H1 (cell line): ENCODE measurements at regions not wholly inside any gene's neighbourhood (a gene's known extent, or its start where the extent isn't known, plus 50 kb on each side); places are given as distances from the start of the nearest gene placed in this dataset.

Source experiments
- CTCF ChIA-PET: fragments of 300-600 bp; sonication (Branson Sonifier 250); formaldehyde crosslinking; loops from one replicate; lab custom pipeline; 2021; ENCODE audit not compliant: partially characterized antibody; lab: Charles Lee
- POLR2A ChIA-PET: fragments of 300-600 bp; sonication (Branson Sonifier 250); formaldehyde crosslinking; loops from one replicate; lab custom pipeline; 2021; ENCODE audit warnings: inconsistent platforms; ENCODE audit not compliant: partially characterized antibody; lab: Charles Lee
- DNase-seq, 2 experiments: peaks; one replicate each; pipeline versions ENCODE4 v3.0.0 to v3.0.0-alpha.2; 2010 to 2022; ENCODE audit warnings: low spot score in 2 of 2, low read depth in 1 of 2, mixed read lengths in 1 of 2
- FAIRE-seq: peaks from 2 replicates; lab custom pipeline; 2011; peaks lifted over from hg19 to GRCh38; lab: Jason Lieb, UNC
- H2AFZ ChIP-seq: 2 replicates; pipeline ENCODE4 v1.8.1; 2012; ENCODE audit warnings: low read length, inconsistent platforms
- H2AK5ac ChIP-seq: 2 replicates; pipeline ENCODE4 v1.6.1; 2013; ENCODE audit warnings: low read depth, low read length
- H2BK120ac ChIP-seq: replicated peaks from 2 replicates; pipeline ENCODE3; 2013; ENCODE audit warnings: low read depth, low read length, inconsistent platforms
- H2BK12ac ChIP-seq: 2 replicates; pipeline ENCODE4 v1.6.1; 2013; ENCODE audit warnings: low read depth, low read length
- H2BK15ac ChIP-seq: 2 replicates; pipeline ENCODE4 v1.6.1; 2013; ENCODE audit warnings: low read length
- H2BK20ac ChIP-seq: 2 replicates; pipeline ENCODE4 v1.6.1; 2013; ENCODE audit warnings: low read length
- H2BK5ac ChIP-seq: 2 replicates; pipeline ENCODE4 v1.6.1; 2013; ENCODE audit warnings: low read depth, low read length
- H3K14ac ChIP-seq: 2 replicates; pipeline ENCODE4 v1.6.1; 2013; ENCODE audit warnings: inconsistent platforms; ENCODE audit not compliant: insufficient read length
- H3K18ac ChIP-seq: 2 replicates; pipeline ENCODE4 v1.6.1; 2013; ENCODE audit warnings: low read length; ENCODE audit errors: extremely low read depth
- H3K23ac ChIP-seq: 2 replicates; pipeline ENCODE4 v1.6.1; 2013; ENCODE audit warnings: inconsistent platforms; ENCODE audit not compliant: insufficient read length
- H3K23me2 ChIP-seq: 2 replicates; pipeline ENCODE4 v1.6.1; 2013; ENCODE audit warnings: low read depth, low read length
- H3K27ac ChIP-seq: 2 replicates; pipeline ENCODE4 v1.6.1; 2011; ENCODE audit warnings: low read depth, low read length, inconsistent platforms
- H3K27me3 ChIP-seq, 4 experiments: replicated peaks in 1 of 4; 1 replicate in 1 of 4; 2 replicates in 3 of 4; pipeline versions ENCODE4 v1.6.1 to v1.8.1; 2011 to 2013; ENCODE audit warnings: low read length in 3 of 4, mild to moderate bottlenecking in 3 of 4, inconsistent platforms in 2 of 4, mixed read lengths in 2 of 4, moderate library complexity in 1 of 4; ENCODE audit not compliant: control insufficient read depth in 3 of 4, insufficient read depth in 3 of 4; ENCODE audit errors: extremely low read depth in 1 of 4
- H3K36me3 ChIP-seq, 4 experiments: 2 replicates each; pipeline versions ENCODE4 v1.6.1 to v1.8.1; 2011 to 2013; ENCODE audit warnings: mild to moderate bottlenecking in 4 of 4, low read length in 3 of 4, moderate library complexity in 2 of 4, control low read depth in 1 of 4, inconsistent platforms in 1 of 4; ENCODE audit not compliant: insufficient read depth in 4 of 4, control insufficient read depth in 2 of 4
- H3K4ac ChIP-seq: replicated peaks from 2 replicates; pipeline ENCODE3; 2013; ENCODE audit warnings: low read length, low read depth, mixed read lengths, inconsistent platforms; ENCODE audit not compliant: insufficient read length
- H3K4me1 ChIP-seq, 4 experiments: replicated peaks in 1 of 4; 1 replicate in 1 of 4; 2 replicates in 3 of 4; pipeline versions ENCODE4 v1.6.1 to v1.8.1; 2011 to 2013; ENCODE audit warnings: low read length in 3 of 4, inconsistent platforms in 2 of 4, mixed read lengths in 1 of 4; ENCODE audit not compliant: insufficient read depth in 4 of 4, control insufficient read depth in 3 of 4
- H3K4me2 ChIP-seq, 2 experiments: 2 replicates each; pipeline versions ENCODE4 v1.6.1 to v1.8.1; 2011 to 2013; ENCODE audit warnings: low read depth in 2 of 2, low read length in 2 of 2, control low read depth in 1 of 2, inconsistent platforms in 1 of 2, mild to moderate bottlenecking in 1 of 2; ENCODE audit not compliant: insufficient read depth in 1 of 2
- H3K4me3 ChIP-seq, 4 experiments: fragments of 200-600, 300-600 bp in 1 of 4; sonication (generic), shearing (Covaris generic), sonication (Bioruptor Twin) in 1 of 4; 2 replicates each; pipeline versions ENCODE4 v1.5.1 to v1.8.1; 2011 to 2016; ENCODE audit warnings: low read length in 4 of 4, low read depth in 3 of 4, control low read depth in 2 of 4, inconsistent platforms in 2 of 4, mild to moderate bottlenecking in 2 of 4, mixed read lengths in 1 of 4, moderate library complexity in 1 of 4; ENCODE audit not compliant: insufficient read depth in 2 of 4; ENCODE audit errors: extremely low read depth in 1 of 4
- H3K56ac ChIP-seq: replicated peaks from 2 replicates; pipeline ENCODE3; 2013; ENCODE audit warnings: low read depth, mild to moderate bottlenecking, mixed read lengths, low read length, inconsistent platforms; ENCODE audit not compliant: insufficient read length
- H3K79me1 ChIP-seq: 2 replicates; pipeline ENCODE4 v1.6.1; 2013; ENCODE audit warnings: low read depth, low read length, control low read depth
- H3K79me2 ChIP-seq, 2 experiments: 2 replicates each; pipeline versions ENCODE4 v1.6.1 to v1.8.1; 2012 to 2013; ENCODE audit warnings: low read length in 2 of 2, mild to moderate bottlenecking in 2 of 2, inconsistent platforms in 1 of 2; ENCODE audit not compliant: insufficient read depth in 2 of 2, control insufficient read depth in 1 of 2
- H3K9ac ChIP-seq, 4 experiments: replicated peaks in 1 of 4; 1 replicate in 1 of 4; 2 replicates in 3 of 4; pipeline versions ENCODE4 v1.6.1 to v1.8.1; 2011 to 2013; ENCODE audit warnings: low read depth in 3 of 4, low read length in 3 of 4, control low read depth in 2 of 4, mild to moderate bottlenecking in 2 of 4, moderate library complexity in 2 of 4, inconsistent platforms in 1 of 4; ENCODE audit errors: extremely low read depth in 1 of 4
- H3K9me3 ChIP-seq, 2 experiments: 2 replicates each; pipeline versions ENCODE4 v1.6.1 to v1.8.1; 2012 to 2013; ENCODE audit warnings: mild to moderate bottlenecking in 2 of 2, moderate library complexity in 2 of 2, control low read depth in 1 of 2, inconsistent platforms in 1 of 2, low read depth in 1 of 2, low read length in 1 of 2, mixed read lengths in 1 of 2; ENCODE audit not compliant: insufficient read depth in 2 of 2
- H4K20me1 ChIP-seq, 2 experiments: replicated peaks in 1 of 2; 2 replicates each; pipeline versions ENCODE3 to v1.8.1; 2011 to 2013; ENCODE audit warnings: inconsistent platforms in 2 of 2, low read length in 2 of 2, mild to moderate bottlenecking in 1 of 2; ENCODE audit not compliant: insufficient read depth in 2 of 2, control insufficient read depth in 1 of 2
- H4K5ac ChIP-seq: 2 replicates; pipeline ENCODE4 v1.6.1; 2013; ENCODE audit warnings: low read length, low read depth, mixed read lengths, inconsistent platforms; ENCODE audit not compliant: insufficient read length
- H4K8ac ChIP-seq: 2 replicates; pipeline ENCODE4 v1.8.0; 2013; ENCODE audit warnings: mild to moderate bottlenecking, moderate library complexity, low read length, inconsistent platforms; ENCODE audit not compliant: insufficient read depth; ENCODE audit errors: extremely low read depth
- H4K91ac ChIP-seq: replicated peaks from 2 replicates; pipeline ENCODE3; 2013; ENCODE audit warnings: low read length, mixed read lengths, inconsistent platforms; ENCODE audit not compliant: insufficient read length
- CEBPB ChIP-seq: IDR thresholded peaks from 2 replicates; pipeline ENCODE4 v1.6.1; 2012; ENCODE audit warnings: low read depth, low read length
- EP300 ChIP-seq, 2 experiments: IDR thresholded peaks; 1 replicate in 1 of 2; 2 replicates in 1 of 2; pipeline ENCODE4 v1.6.1; 2011 to 2012; ENCODE audit warnings: low read depth in 2 of 2, low read length in 2 of 2, mild to moderate bottlenecking in 2 of 2, borderline replicate concordance in 1 of 2, inconsistent platforms in 1 of 2, moderate library complexity in 1 of 2
- GTF2F1 ChIP-seq: IDR thresholded peaks from 2 replicates; pipeline ENCODE4 v1.6.1; 2012; ENCODE audit warnings: low read depth, low read length, improper control_type of control experiment, borderline replicate concordance
- KDM5A ChIP-seq: fragments of 200-600 bp; IDR thresholded peaks from 2 replicates; pipeline ENCODE4 v1.7.1; 2012; ENCODE audit warnings: mild to moderate bottlenecking, low read length, inconsistent platforms, mixed read lengths
- NANOG ChIP-seq: IDR thresholded peaks from 2 replicates; pipeline ENCODE4 v1.6.1; 2011; ENCODE audit warnings: low read length, low read depth, mild to moderate bottlenecking, inconsistent platforms; ENCODE audit not compliant: insufficient read depth, poor library complexity, severe bottlenecking
- RNF2 ChIP-seq: fragments of 200-900, 300-1000 bp; sonication (generic); IDR thresholded peaks from 2 replicates; pipeline ENCODE4 v1.7.1; 2016; ENCODE audit warnings: borderline replicate concordance, low read depth, mild to moderate bottlenecking, antibody characterized with exemption, low read length; ENCODE audit not compliant: poor library complexity, severe bottlenecking; ENCODE audit errors: missing control alignments
- SAP30 ChIP-seq: fragments of 300-600 bp; sonication (generic); IDR thresholded peaks from 2 replicates; pipeline ENCODE4 v1.7.1; 2012; ENCODE audit warnings: low read length, moderate library complexity, mild to moderate bottlenecking, inconsistent platforms; ENCODE audit not compliant: insufficient read depth, insufficient replicate concordance
- WGBS, 2 experiments: shearing (Covaris generic) in 1 of 2; methylation state at CpG; one replicate each; pipeline versions ENCODE4 v1.1.6 to v1.1.7; 2013 to 2015; ENCODE audit warnings: low lambda C conversion rate in 2 of 2, mixed read lengths in 2 of 2, inconsistent platforms in 1 of 2, low coverage in 1 of 2, missing lambda C conversion rate in 1 of 2; ENCODE audit not compliant: insufficient replicate concordance in 2 of 2, insufficient coverage in 1 of 2, insufficient read length in 1 of 2; ENCODE audit errors: extremely low coverage in 1 of 2, missing lambda C conversion rate in 1 of 2; 5-methylcytosine and 5-hydroxymethylcytosine counted together

DNA sequence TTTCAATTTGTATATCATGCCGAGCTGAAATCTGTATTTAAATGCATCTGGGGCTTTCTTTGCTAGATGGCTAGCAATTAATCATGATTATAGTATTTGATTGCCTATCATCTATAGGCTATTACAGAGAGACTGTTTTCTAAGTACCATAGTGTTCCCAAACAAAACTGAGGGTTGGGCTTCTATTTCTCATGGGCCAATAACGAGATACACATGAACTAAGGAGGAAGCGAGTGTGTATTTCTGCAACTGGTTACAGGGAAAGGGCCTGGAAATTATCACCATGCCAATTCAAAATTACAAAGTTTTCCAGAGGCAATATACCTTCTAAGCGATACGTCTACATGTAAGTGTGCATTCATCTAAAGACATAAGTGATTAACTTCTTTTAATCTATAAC is 744.5 kb upstream of the BRINP3 start:
- no peak overlapping the region for H2BK20ac ChIP-seq
- no peak overlapping the region for H3K9ac ChIP-seq
- H3K18ac ChIP-seq, result no peak overlapping the region
- DNase-seq, result no peak
- CTCF ChIA-PET, result no interaction called here
- no peak overlapping the region for H2BK15ac ChIP-seq
- H3K23me2 ChIP-seq, result no peaks in the 10 kb centered on the region
- H3K4ac ChIP-seq, result no peak overlapping the region
- POLR2A ChIA-PET, result no interaction called here
- H3K4me1 ChIP-seq, result no peaks in the 10 kb centered on the region
- no peak overlapping the region for H3K56ac ChIP-seq
- H4K20me1 ChIP-seq, result no peaks in the 10 kb centered on the region
- H3K27ac ChIP-seq, result no peak overlapping the region
- no peaks in the 10 kb centered on the region for H3K36me3 ChIP-seq
- no peak overlapping the region for H2BK5ac ChIP-seq
- WGBS, 2 experiments, result 94% methylated on average over 5 of the region's 5 CpGs; no CpG with 5 or more reads in 1 of the 2 experiments
- no peak overlapping the region for H3K4me2 ChIP-seq
- H3K27me3 ChIP-seq, result no peaks in the 10 kb centered on the region
- H3K4me3 ChIP-seq, result no peak overlapping the region
- no peak overlapping the region for H3K14ac ChIP-seq
- no peak overlapping the region for H2BK12ac ChIP-seq
- H4K5ac ChIP-seq, result no peak overlapping the region
- no peak overlapping the region for H4K8ac ChIP-seq
- peaks cover 4 to 12% of the 10 kb centered on the region in 2 experiments; a peak in 3 of 4 replicates for H3K9me3 ChIP-seq
- no peak overlapping the region for H4K91ac ChIP-seq
- no peak for TF ChIP-seq CEBPB
- TF ChIP-seq KDM5A, result no peak
- no peak for TF ChIP-seq NANOG
- no peak for TF ChIP-seq RNF2
- no peak for TF ChIP-seq GTF2F1
- TF ChIP-seq SAP30, result no peak
- TF ChIP-seq EP300 (IDR thresholded peaks at IDR 0.05; ENCODE audit: borderline replicate concordance in 1 of 2, low read depth in 2 of 2, low read length in 2 of 2), result no peak
- FAIRE-seq, result no peak
- no peaks in the 10 kb centered on the region for H3K79me2 ChIP-seq
- H3K79me1 ChIP-seq, result no peaks in the 10 kb centered on the region
- H2BK120ac ChIP-seq, result no peak overlapping the region
- no peak overlapping the region for H2AFZ ChIP-seq
- H3K23ac ChIP-seq, result no peak overlapping the region
- no peak overlapping the region for H2AK5ac ChIP-seq
